ENCODE measurements at regions not wholly inside any gene's neighbourhood (a gene's known extent, or its start where the extent isn't known, plus 50 kb on each side); places are given as distances from the start of the nearest gene placed in this dataset.

DNA sequence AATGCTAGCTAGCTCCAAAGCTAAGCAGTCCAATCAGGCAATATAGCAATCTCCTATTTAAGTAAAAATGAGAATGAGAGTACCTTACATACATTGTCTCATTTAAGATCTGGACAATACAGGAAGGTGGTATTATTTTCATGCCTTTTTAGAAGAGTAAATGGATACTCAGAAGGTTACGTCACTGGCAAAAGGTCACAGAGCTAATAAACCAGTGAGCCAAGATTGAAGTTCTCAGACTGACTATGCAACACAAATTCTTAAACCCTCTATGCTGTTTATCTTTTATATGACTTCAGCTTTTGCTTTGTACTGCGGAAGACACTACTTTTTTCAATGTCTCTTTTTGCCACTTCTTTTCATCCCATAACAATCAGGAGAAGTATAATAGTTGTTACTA, 135.2 kb upstream of the PRL start:
- DNase-seq (ENCODE audit: low read depth) = no peak
- in situ Hi-C loops (cut with HindIII; ENCODE audit: low sequenced_read_pairs) = loop anchor here (5.0 kb wide), 1 partner anchor 40 kb away; no protein-coding TSS in a partner anchor
- TF ChIP-seq, protein P1, sequence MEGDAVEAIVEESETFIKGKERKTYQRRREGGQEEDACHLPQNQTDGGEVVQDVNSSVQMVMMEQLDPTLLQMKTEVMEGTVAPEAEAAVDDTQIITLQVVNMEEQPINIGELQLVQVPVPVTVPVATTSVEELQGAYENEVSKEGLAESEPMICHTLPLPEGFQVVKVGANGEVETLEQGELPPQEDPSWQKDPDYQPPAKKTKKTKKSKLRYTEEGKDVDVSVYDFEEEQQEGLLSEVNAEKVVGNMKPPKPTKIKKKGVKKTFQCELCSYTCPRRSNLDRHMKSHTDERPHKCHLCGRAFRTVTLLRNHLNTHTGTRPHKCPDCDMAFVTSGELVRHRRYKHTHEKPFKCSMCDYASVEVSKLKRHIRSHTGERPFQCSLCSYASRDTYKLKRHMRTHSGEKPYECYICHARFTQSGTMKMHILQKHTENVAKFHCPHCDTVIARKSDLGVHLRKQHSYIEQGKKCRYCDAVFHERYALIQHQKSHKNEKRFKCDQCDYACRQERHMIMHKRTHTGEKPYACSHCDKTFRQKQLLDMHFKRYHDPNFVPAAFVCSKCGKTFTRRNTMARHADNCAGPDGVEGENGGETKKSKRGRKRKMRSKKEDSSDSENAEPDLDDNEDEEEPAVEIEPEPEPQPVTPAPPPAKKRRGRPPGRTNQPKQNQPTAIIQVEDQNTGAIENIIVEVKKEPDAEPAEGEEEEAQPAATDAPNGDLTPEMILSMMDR (IDR thresholded peaks at IDR 0.05; ENCODE audit: low read depth, low read length, missing control alignments) = no peak
- H3K4me3 ChIP-seq (ENCODE audit: low read depth, low read length) = no peak overlapping the region

DNA sequence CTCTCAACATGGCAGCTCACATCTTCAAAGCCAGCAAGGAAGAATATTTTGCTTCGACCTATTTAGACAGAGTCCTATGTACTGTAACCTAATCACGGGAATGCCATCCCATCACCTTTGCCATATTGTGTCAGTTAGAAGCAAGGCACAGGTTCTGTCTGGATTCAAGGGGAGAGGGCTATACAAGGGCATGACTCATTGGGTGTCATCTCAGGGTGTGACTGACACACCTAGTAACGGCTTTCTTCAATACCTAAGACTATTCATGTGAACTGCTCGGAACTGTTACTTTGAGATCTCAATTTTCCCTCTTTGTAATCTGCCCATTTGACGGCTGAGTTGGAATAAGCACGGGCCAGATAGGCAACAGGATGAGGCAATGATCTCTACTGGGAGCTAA, 135.6 kb upstream of the HDGFL1 start:
- in situ Hi-C loops (cut with HindIII; ENCODE audit: low sequenced_read_pairs) = loop anchor here (5.0 kb wide), 1 partner anchor 39 kb away; no protein-coding TSS in a partner anchor
- H3K4me3 ChIP-seq (ENCODE audit: low read depth, low read length) = no peak overlapping the region
- TF ChIP-seq, protein P1 (IDR thresholded peaks at IDR 0.05; ENCODE audit: low read depth, low read length, missing control alignments) = no peak
- no peak for DNase-seq (ENCODE audit: low read depth)

DNA sequence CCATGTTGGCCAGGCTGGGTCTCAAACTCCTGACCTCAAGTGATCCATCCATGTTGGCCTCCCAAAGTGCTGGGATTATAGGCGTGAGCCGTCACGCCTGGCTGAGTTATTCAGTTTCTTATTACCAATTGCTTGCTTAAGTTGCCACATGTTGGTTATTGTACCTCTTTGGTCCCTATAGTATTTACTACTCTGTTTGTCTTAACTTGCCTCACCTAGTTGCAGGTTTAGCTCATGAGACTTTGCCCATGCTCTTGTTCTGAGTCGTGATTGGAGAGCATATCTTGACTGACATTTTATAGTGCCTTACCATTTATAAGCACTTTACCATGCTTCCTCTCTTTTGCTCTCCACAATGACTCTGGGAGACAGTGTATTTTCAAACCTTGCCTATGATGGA, 134.2 kb upstream of the HDGFL1 start:
- in situ Hi-C loops (cut with HindIII; ENCODE audit: low sequenced_read_pairs) = no loop called here
- no peak for DNase-seq (ENCODE audit: low read depth)
- TF ChIP-seq, protein P1 (IDR thresholded peaks at IDR 0.05; ENCODE audit: low read depth, low read length, missing control alignments) = no peak
- no peak overlapping the region for H3K4me3 ChIP-seq (ENCODE audit: low read depth, low read length)

DNA sequence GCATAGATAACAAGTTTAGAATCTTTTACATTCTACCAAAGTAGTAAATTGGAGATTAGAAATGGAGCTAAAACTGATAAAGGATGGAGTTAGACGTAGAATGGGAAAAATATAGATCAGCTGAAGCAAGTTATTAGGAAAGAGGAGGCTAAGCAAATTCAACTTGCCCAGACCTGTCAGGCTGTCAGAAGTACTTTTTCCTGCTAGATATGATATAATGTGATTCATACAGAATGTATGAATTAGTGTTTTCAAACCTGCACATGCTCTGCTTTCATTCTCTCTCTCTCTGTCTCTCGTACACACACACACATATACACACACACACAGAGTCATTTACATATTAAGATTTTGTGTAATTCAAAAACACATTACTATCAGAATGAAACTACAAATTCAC, 133.2 kb upstream of the HDGFL1 start:
- TF ChIP-seq, protein P1 (IDR thresholded peaks at IDR 0.05; ENCODE audit: low read depth, low read length, missing control alignments) = no peak
- in situ Hi-C loops (cut with HindIII; ENCODE audit: low sequenced_read_pairs) = no loop called here
- DNase-seq (ENCODE audit: low read depth) = no peak

DNA sequence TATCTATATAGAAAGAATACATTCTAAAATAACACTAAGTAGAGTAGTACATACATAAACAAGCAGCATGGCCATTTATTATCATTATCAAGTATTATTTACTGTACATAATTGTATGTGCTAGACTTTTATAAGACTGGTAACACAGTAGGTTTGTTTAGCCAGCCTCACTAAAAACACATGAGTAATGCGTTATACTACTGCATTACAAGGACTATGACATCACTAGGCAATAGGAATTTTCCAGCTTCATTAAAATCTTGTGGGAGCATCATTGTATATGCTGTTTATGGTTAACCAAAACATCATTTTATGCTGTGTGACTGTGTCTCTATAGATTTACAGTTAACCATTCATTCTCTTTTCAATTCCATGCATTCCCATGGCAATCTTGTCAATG, 131.7 kb upstream of the HDGFL1 start:
- DNase-seq (ENCODE audit: low read depth) = no peak
- in situ Hi-C loops (cut with HindIII; ENCODE audit: low sequenced_read_pairs) = no loop called here
- no peak overlapping the region for H3K4me3 ChIP-seq (ENCODE audit: low read depth, low read length)
- TF ChIP-seq, protein P1 (IDR thresholded peaks at IDR 0.05; ENCODE audit: low read depth, low read length, missing control alignments) = no peak

More for the DNA sequence above, 133.2 kb upstream of the HDGFL1 start:
- no peak overlapping the region for H3K4me3 ChIP-seq (ENCODE audit: low read depth, low read length)

DNA sequence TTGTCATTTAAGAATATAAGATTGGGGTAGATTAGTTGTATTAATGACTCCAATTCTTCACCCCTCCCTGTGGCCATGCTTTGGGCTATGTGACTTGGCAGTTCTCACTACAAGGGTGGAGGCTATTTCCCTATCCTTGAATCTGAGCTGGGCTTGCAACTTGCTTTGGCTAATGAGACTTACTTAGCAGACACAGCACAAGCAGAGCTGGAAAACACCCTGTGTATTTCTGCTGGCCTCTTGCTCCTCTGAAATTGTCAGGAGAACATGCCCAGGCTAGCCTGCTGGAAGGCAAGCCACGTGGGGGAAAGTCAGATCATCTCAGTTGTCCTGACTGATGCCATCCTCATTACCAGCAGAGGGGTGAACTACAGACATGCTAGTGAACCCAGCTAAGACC, 126.5 kb upstream of the HDGFL1 start:
- H3K4me3 ChIP-seq (ENCODE audit: low read depth, low read length) = no peak overlapping the region
- TF ChIP-seq, protein P1 (IDR thresholded peaks at IDR 0.05; ENCODE audit: low read depth, low read length, missing control alignments) = no peak
- DNase-seq (ENCODE audit: low read depth) = no peak
- in situ Hi-C loops (cut with HindIII; ENCODE audit: low sequenced_read_pairs) = no loop called here

DNA sequence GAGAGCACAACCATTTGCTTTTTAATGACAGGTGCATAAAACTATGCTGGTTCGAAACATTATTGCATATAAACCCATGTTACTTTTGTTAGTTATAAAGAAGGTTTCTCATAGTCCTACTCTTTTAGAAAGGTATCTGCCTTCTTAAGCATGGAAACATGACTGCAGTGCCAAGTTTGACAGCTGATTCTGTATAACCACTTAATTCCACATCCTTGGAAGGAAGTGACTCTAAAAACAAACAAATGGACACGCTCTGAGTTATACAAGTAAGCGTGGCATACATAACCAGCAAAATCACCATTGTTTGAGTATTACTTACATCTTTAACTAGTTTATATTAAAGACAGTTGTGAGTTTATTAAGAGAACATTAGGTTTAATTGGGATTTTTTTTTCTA, 125.0 kb upstream of the HDGFL1 start:
- H3K4me3 ChIP-seq (ENCODE audit: low read depth, low read length) = no peak overlapping the region
- TF ChIP-seq, protein P1 (IDR thresholded peaks at IDR 0.05; ENCODE audit: low read depth, low read length, missing control alignments) = no peak
- in situ Hi-C loops (cut with HindIII; ENCODE audit: low sequenced_read_pairs) = no loop called here
- peak; percentile 26 for DNase-seq (ENCODE audit: low read depth)

All from astrocyte of the cerebellum (primary cell).